WTC11 (cell line): ENCODE measurements at regions not wholly inside any gene's neighbourhood (a gene's known extent, or its start where the extent isn't known, plus 50 kb on each side); places are given as distances from the start of the nearest gene placed in this dataset.

ENCODE experiments used
- ATAC-seq: fragments of 200-7000 bp; cut with Tn5 transposase; 2 replicates; pipeline ENCODE4 v1.10.0; 2021; ENCODE audit warnings: mild to moderate bottlenecking, moderate library complexity
- CTCF ChIA-PET: fragments of 300-600 bp; sonication (Branson Sonifier 250); formaldehyde crosslinking; loops from one replicate; lab custom pipeline; 2021; ENCODE audit warnings: antibody characterized with exemption; lab: Charles Lee
- POLR2A ChIA-PET: fragments of 350-600 bp; sonication (Branson Sonifier 250); formaldehyde crosslinking; loops from one replicate; lab custom pipeline; 2021; ENCODE audit warnings: antibody characterized with exemption; lab: Charles Lee
- DNase-seq: peaks from one replicate; pipeline ENCODE4 v3.0.0; 2021; ENCODE audit warnings: low spot score
- H3K27ac Mint-ChIP-seq: 2 replicates; pipeline ENCODE4 v1.8.0; 2021; ENCODE audit warnings: mixed read lengths
- H3K27me3 Mint-ChIP-seq: 2 replicates; pipeline ENCODE4 v1.8.0; 2021; ENCODE audit warnings: low read depth, mild to moderate bottlenecking, moderate library complexity, mixed read lengths
- H3K36me3 Mint-ChIP-seq: 2 replicates; pipeline ENCODE4 v1.8.0; 2021; ENCODE audit warnings: mixed read lengths
- H3K4me1 Mint-ChIP-seq: 2 replicates; pipeline ENCODE4 v1.8.0; 2022; ENCODE audit warnings: mixed read lengths
- H3K4me3 Mint-ChIP-seq: 2 replicates; pipeline ENCODE4 v1.8.0; 2021; ENCODE audit warnings: mild to moderate bottlenecking, moderate library complexity, mixed read lengths
- H3K9me3 Mint-ChIP-seq: 2 replicates; pipeline ENCODE4 v1.8.0; 2021; ENCODE audit warnings: mixed read lengths
- CREB1 ChIP-seq: sonication (generic); formaldehyde crosslinking; IDR thresholded peaks from 2 replicates; pipeline ENCODE4 v1.8.0; 2023; ENCODE audit warnings: mild to moderate bottlenecking, missing genetic modification reagents
- EMX1 ChIP-seq: fragments of 250-450 bp; sonication (Bioruptor Pico); IDR thresholded peaks from 2 replicates; pipeline ENCODE4 v1.8.0; 2021; ENCODE audit warnings: mild to moderate bottlenecking
- GRHL2 ChIP-seq: fragments of 250-450 bp; sonication (Bioruptor Pico); IDR thresholded peaks from 2 replicates; pipeline ENCODE4 v1.8.0; 2022; ENCODE audit warnings: mild to moderate bottlenecking, moderate library complexity; ENCODE audit not compliant: insufficient replicate concordance, severe bottlenecking
- IRF2 ChIP-seq: sonication (generic); formaldehyde crosslinking; IDR thresholded peaks from 2 replicates; pipeline ENCODE4 v1.8.0; 2022; ENCODE audit warnings: low read depth, missing genetic modification reagents, borderline replicate concordance
- JAZF1 ChIP-seq: fragments of 250-450 bp; sonication (Bioruptor Pico); IDR thresholded peaks from 2 replicates; pipeline ENCODE4 v1.9.0; 2021; ENCODE audit warnings: moderate library complexity, mild to moderate bottlenecking, inconsistent platforms
- OVOL2 ChIP-seq: fragments of 250-450 bp; sonication (Bioruptor Pico); IDR thresholded peaks from 2 replicates; pipeline ENCODE4 v1.9.0; 2021; ENCODE audit warnings: mild to moderate bottlenecking, borderline replicate concordance
- PRRX2 ChIP-seq: fragments of 250-450 bp; sonication (Bioruptor Pico); IDR thresholded peaks from 2 replicates; pipeline ENCODE4 v1.8.0; 2021; ENCODE audit warnings: mild to moderate bottlenecking
- SMAD3 ChIP-seq: sonication (generic); formaldehyde crosslinking; IDR thresholded peaks from 2 replicates; pipeline ENCODE4 v1.8.0; 2022; ENCODE audit warnings: missing genetic modification reagents, mild to moderate bottlenecking, borderline replicate concordance
- SMAD4 ChIP-seq: sonication (generic); formaldehyde crosslinking; IDR thresholded peaks from 2 replicates; pipeline ENCODE4 v1.8.0; 2022; ENCODE audit warnings: mild to moderate bottlenecking, missing genetic modification reagents
- TEAD4 ChIP-seq: sonication (generic); formaldehyde crosslinking; IDR thresholded peaks from 2 replicates; pipeline ENCODE4 v1.8.0; 2022; ENCODE audit warnings: mild to moderate bottlenecking, missing genetic modification reagents
- ZNF138 ChIP-seq: sonication (generic); formaldehyde crosslinking; conservative IDR thresholded peaks from 2 replicates; pipeline ENCODE4 v1.8.1; 2022; ENCODE audit warnings: mild to moderate bottlenecking, moderate library complexity, missing genetic modification reagents
- ZNF263 ChIP-seq: sonication (generic); formaldehyde crosslinking; IDR thresholded peaks from 2 replicates; pipeline ENCODE4 v1.8.1; 2022; ENCODE audit warnings: low read depth, mild to moderate bottlenecking, moderate library complexity, missing genetic modification reagents
- ZNF396 ChIP-seq: fragments of 250-450 bp; sonication (Bioruptor Pico); IDR thresholded peaks from 2 replicates; pipeline ENCODE4 v1.8.0; 2021; ENCODE audit warnings: mild to moderate bottlenecking, moderate library complexity, borderline replicate concordance
- ZNF423 ChIP-seq: fragments of 250-450 bp; sonication (Bioruptor Pico); IDR thresholded peaks from 2 replicates; pipeline ENCODE4 v2.1.2; 2022; ENCODE audit warnings: mild to moderate bottlenecking, moderate library complexity
- ZNF671 ChIP-seq: fragments of 250-450 bp; sonication (Bioruptor Pico); IDR thresholded peaks from 2 replicates; pipeline ENCODE4 v1.8.0; 2021; ENCODE audit warnings: mild to moderate bottlenecking
- TF ChIP-seq, protein P1 (sequence below): sonication (generic); formaldehyde crosslinking; IDR thresholded peaks from 2 replicates; pipeline ENCODE4 v1.8.1; 2022; ENCODE audit warnings: low read depth, mild to moderate bottlenecking, moderate library complexity, missing genetic modification reagents, borderline replicate concordance
- TF ChIP-seq, protein P2 (sequence below): sonication (generic); formaldehyde crosslinking; IDR thresholded peaks from 2 replicates; pipeline ENCODE4 v1.8.0; 2022; ENCODE audit warnings: mild to moderate bottlenecking, missing genetic modification reagents
- TF ChIP-seq, protein P3 (sequence below): fragments of 250-450 bp; sonication (Bioruptor Pico); IDR thresholded peaks from 2 replicates; pipeline ENCODE4 v1.9.0; 2021; ENCODE audit warnings: mild to moderate bottlenecking, borderline replicate concordance
- TF ChIP-seq, protein P4 (sequence below): fragments of 250-450 bp; sonication (Bioruptor Pico); IDR thresholded peaks from 2 replicates; pipeline ENCODE4 v2.1.2; 2022; ENCODE audit warnings: mild to moderate bottlenecking, moderate library complexity
- TF ChIP-seq, protein P5 (sequence below): sonication (generic); formaldehyde crosslinking; IDR thresholded peaks from 2 replicates; pipeline ENCODE4 v1.8.1; 2022; ENCODE audit warnings: missing genetic modification reagents, borderline replicate concordance
- TF ChIP-seq, protein P6 (sequence below): fragments of 250-450 bp; sonication (Bioruptor Pico); IDR thresholded peaks from 2 replicates; pipeline ENCODE4 v1.9.0; 2021; ENCODE audit warnings: mild to moderate bottlenecking

DNA sequence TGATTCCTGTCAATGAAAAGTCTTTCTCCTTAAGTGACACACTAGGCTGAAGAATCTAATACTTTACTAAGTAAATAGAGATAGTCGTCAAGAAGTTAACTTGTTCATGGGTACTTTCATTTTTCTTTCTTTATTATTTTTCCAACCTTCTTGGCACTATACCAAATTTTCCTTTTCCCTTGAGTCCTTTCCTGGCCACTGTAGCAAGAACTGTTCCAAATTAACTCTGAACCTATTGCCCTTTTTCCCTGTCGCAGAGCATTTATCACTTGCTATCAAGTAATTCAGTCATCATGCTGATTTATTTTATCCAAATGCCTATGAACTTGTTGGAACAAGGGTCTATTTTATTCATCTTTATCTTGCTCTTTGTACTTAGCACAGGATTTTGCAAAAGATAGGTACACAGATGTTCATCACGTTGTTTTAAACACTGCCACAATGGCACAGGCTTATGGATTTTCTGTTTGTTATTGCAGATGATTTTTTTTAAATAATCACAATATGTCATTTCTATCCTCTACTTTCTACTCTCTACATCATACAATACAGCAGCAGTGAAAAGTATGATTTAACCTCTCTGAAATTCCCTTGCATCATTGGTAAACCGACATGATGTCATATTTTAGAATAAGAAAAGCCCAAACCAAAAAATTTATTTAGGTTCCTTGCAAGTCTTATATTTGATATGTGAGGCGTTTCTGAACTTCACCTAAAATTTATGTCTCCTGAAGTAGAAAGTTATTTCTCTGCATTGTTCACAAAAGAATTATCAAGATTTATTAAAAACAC lies 2352.3 kb downstream of the PCDH7 start:
- no peak for TF ChIP-seq IRF2 (CRISPR knock-in tag)
- TF ChIP-seq JAZF1 (CRISPR knock-in tag) = no peak
- TF ChIP-seq, protein P1, sequence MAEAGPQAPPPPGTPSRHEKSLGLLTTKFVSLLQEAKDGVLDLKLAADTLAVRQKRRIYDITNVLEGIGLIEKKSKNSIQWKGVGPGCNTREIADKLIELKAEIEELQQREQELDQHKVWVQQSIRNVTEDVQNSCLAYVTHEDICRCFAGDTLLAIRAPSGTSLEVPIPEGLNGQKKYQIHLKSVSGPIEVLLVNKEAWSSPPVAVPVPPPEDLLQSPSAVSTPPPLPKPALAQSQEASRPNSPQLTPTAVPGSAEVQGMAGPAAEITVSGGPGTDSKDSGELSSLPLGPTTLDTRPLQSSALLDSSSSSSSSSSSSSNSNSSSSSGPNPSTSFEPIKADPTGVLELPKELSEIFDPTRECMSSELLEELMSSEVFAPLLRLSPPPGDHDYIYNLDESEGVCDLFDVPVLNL = no peak
- no peak for TF ChIP-seq TEAD4 (CRISPR knock-in tag)

DNA sequence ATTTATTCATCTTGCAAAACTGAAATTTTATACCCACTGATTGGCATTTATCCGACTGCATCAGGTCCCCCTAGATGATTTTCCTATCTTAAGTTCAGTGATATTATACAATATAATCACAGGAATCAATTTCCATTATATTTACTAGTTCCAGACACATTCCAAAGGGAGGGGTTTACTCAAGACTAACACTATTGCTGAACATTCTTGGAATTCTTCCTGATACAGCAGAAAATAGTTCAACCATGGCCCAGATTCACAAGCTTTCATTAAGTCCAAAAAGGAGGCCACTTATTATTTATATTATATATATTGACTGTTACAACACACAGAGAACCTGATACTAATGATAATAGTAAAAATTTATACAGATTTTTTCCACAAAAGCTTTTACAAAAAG lies 2353.6 kb downstream of the PCDH7 start:
- POLR2A ChIA-PET = no interaction called here
- no peak for DNase-seq
- TF ChIP-seq ZNF396 (CRISPR knock-in tag) (no peak), ZNF263 (CRISPR knock-in tag) (no peak), ZNF138 (CRISPR knock-in tag) (no peak), SMAD4 (CRISPR knock-in tag) (no peak), EMX1 (CRISPR knock-in tag) (no peak), ZNF671 (CRISPR knock-in tag) (no peak), TEAD4 (CRISPR knock-in tag) (no peak), OVOL2 (CRISPR knock-in tag) (no peak), GRHL2 (CRISPR knock-in tag) (no peak), SMAD3 (no peak), ZNF423 (CRISPR knock-in tag) (no peak), CREB1 (CRISPR knock-in tag) (no peak), PRRX2 (CRISPR knock-in tag) (no peak)
- TF ChIP-seq, protein P2, sequence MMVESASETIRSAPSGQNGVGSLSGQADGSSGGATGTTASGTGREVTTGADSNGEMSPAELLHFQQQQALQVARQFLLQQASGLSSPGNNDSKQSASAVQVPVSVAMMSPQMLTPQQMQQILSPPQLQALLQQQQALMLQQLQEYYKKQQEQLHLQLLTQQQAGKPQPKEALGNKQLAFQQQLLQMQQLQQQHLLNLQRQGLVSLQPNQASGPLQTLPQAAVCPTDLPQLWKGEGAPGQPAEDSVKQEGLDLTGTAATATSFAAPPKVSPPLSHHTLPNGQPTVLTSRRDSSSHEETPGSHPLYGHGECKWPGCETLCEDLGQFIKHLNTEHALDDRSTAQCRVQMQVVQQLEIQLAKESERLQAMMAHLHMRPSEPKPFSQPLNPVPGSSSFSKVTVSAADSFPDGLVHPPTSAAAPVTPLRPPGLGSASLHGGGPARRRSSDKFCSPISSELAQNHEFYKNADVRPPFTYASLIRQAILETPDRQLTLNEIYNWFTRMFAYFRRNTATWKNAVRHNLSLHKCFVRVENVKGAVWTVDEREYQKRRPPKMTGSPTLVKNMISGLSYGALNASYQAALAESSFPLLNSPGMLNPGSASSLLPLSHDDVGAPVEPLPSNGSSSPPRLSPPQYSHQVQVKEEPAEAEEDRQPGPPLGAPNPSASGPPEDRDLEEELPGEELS (CRISPR knock-in tag) = no peak
- TF ChIP-seq, protein P3, sequence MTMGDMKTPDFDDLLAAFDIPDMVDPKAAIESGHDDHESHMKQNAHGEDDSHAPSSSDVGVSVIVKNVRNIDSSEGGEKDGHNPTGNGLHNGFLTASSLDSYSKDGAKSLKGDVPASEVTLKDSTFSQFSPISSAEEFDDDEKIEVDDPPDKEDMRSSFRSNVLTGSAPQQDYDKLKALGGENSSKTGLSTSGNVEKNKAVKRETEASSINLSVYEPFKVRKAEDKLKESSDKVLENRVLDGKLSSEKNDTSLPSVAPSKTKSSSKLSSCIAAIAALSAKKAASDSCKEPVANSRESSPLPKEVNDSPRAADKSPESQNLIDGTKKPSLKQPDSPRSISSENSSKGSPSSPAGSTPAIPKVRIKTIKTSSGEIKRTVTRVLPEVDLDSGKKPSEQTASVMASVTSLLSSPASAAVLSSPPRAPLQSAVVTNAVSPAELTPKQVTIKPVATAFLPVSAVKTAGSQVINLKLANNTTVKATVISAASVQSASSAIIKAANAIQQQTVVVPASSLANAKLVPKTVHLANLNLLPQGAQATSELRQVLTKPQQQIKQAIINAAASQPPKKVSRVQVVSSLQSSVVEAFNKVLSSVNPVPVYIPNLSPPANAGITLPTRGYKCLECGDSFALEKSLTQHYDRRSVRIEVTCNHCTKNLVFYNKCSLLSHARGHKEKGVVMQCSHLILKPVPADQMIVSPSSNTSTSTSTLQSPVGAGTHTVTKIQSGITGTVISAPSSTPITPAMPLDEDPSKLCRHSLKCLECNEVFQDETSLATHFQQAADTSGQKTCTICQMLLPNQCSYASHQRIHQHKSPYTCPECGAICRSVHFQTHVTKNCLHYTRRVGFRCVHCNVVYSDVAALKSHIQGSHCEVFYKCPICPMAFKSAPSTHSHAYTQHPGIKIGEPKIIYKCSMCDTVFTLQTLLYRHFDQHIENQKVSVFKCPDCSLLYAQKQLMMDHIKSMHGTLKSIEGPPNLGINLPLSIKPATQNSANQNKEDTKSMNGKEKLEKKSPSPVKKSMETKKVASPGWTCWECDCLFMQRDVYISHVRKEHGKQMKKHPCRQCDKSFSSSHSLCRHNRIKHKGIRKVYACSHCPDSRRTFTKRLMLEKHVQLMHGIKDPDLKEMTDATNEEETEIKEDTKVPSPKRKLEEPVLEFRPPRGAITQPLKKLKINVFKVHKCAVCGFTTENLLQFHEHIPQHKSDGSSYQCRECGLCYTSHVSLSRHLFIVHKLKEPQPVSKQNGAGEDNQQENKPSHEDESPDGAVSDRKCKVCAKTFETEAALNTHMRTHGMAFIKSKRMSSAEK (CRISPR knock-in tag) = no peak
- TF ChIP-seq, protein P4, sequence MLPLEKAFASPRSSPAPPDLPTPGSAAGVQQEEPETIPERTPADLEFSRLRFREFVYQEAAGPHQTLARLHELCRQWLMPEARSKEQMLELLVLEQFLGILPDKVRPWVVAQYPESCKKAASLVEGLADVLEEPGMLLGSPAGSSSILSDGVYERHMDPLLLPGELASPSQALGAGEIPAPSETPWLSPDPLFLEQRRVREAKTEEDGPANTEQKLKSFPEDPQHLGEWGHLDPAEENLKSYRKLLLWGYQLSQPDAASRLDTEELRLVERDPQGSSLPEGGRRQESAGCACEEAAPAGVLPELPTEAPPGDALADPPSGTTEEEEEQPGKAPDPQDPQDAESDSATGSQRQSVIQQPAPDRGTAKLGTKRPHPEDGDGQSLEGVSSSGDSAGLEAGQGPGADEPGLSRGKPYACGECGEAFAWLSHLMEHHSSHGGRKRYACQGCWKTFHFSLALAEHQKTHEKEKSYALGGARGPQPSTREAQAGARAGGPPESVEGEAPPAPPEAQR (CRISPR knock-in tag) = no peak
- TF ChIP-seq, protein P5, sequence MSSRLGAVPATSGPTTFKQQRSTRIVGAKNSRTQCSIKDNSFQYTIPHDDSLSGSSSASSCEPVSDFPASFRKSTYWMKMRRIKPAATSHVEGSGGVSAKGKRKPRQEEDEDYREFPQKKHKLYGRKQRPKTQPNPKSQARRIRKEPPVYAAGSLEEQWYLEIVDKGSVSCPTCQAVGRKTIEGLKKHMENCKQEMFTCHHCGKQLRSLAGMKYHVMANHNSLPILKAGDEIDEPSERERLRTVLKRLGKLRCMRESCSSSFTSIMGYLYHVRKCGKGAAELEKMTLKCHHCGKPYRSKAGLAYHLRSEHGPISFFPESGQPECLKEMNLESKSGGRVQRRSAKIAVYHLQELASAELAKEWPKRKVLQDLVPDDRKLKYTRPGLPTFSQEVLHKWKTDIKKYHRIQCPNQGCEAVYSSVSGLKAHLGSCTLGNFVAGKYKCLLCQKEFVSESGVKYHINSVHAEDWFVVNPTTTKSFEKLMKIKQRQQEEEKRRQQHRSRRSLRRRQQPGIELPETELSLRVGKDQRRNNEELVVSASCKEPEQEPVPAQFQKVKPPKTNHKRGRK = no peak
- TF ChIP-seq, protein P6, sequence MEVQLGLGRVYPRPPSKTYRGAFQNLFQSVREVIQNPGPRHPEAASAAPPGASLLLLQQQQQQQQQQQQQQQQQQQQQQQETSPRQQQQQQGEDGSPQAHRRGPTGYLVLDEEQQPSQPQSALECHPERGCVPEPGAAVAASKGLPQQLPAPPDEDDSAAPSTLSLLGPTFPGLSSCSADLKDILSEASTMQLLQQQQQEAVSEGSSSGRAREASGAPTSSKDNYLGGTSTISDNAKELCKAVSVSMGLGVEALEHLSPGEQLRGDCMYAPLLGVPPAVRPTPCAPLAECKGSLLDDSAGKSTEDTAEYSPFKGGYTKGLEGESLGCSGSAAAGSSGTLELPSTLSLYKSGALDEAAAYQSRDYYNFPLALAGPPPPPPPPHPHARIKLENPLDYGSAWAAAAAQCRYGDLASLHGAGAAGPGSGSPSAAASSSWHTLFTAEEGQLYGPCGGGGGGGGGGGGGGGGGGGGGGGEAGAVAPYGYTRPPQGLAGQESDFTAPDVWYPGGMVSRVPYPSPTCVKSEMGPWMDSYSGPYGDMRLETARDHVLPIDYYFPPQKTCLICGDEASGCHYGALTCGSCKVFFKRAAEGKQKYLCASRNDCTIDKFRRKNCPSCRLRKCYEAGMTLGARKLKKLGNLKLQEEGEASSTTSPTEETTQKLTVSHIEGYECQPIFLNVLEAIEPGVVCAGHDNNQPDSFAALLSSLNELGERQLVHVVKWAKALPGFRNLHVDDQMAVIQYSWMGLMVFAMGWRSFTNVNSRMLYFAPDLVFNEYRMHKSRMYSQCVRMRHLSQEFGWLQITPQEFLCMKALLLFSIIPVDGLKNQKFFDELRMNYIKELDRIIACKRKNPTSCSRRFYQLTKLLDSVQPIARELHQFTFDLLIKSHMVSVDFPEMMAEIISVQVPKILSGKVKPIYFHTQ (CRISPR knock-in tag) = no peak

More for the DNA sequence above, 2352.3 kb downstream of the PCDH7 start:
- POLR2A ChIA-PET = no interaction called here
- CTCF ChIA-PET = no interaction called here
- Mint-ChIP-seq H3K4me3 (no peak overlapping the region), H3K27me3 (no peaks in the 10 kb centered on the region), H3K9me3 (peaks cover 29% of the 10 kb centered on the region), H3K36me3 (peaks cover 10% of the 10 kb centered on the region), H3K27ac (no peak overlapping the region), H3K4me1 (peaks cover 6% of the 10 kb centered on the region)
- DNase-seq (no peak), ATAC-seq (no peak)

More for the DNA sequence above, 2353.6 kb downstream of the PCDH7 start:
- ATAC-seq = peak; percentile 30; the same call in 1 of the 2 replicates
- CTCF ChIA-PET = interaction anchor here (1.0 to 1.6 kb wide), 2 partner anchors 13 to 60 kb away, joined by 3 to 5 read pairs; no protein-coding TSS in a partner anchor
- peaks cover 10% of the 10 kb centered on the region for H3K36me3 Mint-ChIP-seq
- peaks cover 6% of the 10 kb centered on the region for H3K4me1 Mint-ChIP-seq
- H3K9me3 Mint-ChIP-seq = peaks cover 26% of the 10 kb centered on the region
- no peak overlapping the region for H3K4me3 Mint-ChIP-seq
- no peaks in the 10 kb centered on the region for H3K27me3 Mint-ChIP-seq
- peak overlapping the region; percentile 18; the same call in 1 of the 2 replicates for H3K27ac Mint-ChIP-seq
